ENCODE measurements at regions not wholly inside any gene's neighbourhood (a gene's known extent, or its start where the extent isn't known, plus 50 kb on each side); places are given as distances from the start of the nearest gene placed in this dataset.

DNA sequence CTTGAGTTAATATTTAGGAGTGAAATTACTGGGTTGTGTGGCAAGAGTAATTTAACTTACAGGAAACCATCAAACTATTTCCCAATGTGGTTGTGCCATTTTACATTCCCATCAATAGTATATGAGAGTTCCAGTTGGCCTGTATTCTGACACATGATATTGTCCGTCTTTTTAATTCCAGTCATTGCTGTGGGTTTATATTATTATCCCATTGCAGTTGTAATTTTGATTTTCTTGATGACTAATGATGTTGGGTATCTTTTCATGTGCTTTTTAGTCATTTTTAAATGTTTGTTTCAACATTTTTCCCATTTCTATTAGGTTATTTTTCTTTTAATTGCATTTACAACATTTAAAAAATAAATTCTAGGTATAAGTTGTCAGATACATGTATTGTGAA is 614.0 kb downstream of the UTRN start:
- WGBS (ENCODE audit: extremely low coverage, insufficient read length, low lambda C conversion rate) = no CpG with 5 or more reads among the region's 1 CpG
- no peak overlapping the region for H2BK12ac ChIP-seq (ENCODE audit: insufficient read length, low read depth, low read length)
- no peak overlapping the region for H3K56ac ChIP-seq (ENCODE audit: insufficient read length, low read depth, low read length)
- no peaks in the 10 kb centered on the region for H3K79me2 ChIP-seq (ENCODE audit: insufficient read depth, low read length)
- no peaks in the 10 kb centered on the region; the same call in 1 of the 2 replicates for H3K4me1 ChIP-seq (ENCODE audit: insufficient read depth, low read length)
- peaks cover 20 to 25% of the 10 kb centered on the region in 2 experiments for H3K9me3 Mint-ChIP-seq
- no peak overlapping the region for H2BK15ac ChIP-seq (ENCODE audit: low read depth, low read length)
- no peak overlapping the region for H2BK5ac ChIP-seq (ENCODE audit: insufficient read length, low read length)
- no peak overlapping the region for H3K4ac ChIP-seq (ENCODE audit: low read depth, low read length)
- H3K9me3 ChIP-seq (ENCODE audit: control insufficient read depth, low read depth, low read length) = no peaks in the 10 kb centered on the region
- no peak overlapping the region for H3K27ac ChIP-seq (ENCODE audit: insufficient read length, low read depth, low read length)
- H2BK120ac ChIP-seq (ENCODE audit: low read depth, low read length, poor library complexity, severe bottlenecking) = no peak overlapping the region
- no peak overlapping the region for H4K8ac ChIP-seq (replicated peaks; ENCODE audit: insufficient read length, low read depth, low read length)
- no peak overlapping the region for H3T11ph ChIP-seq (ENCODE audit: low read length)
- no peak overlapping the region for H3K4me2 ChIP-seq (ENCODE audit: insufficient read depth, insufficient read length, low read length)
- H3K9ac ChIP-seq (ENCODE audit: extremely low read depth, insufficient read length, low read length) = no peak overlapping the region
- peaks cover 19 to 26% of the 10 kb centered on the region in 2 experiments for H3K4me1 Mint-ChIP-seq
- H3K23ac ChIP-seq (ENCODE audit: insufficient read length, low read depth, low read length) = no peak overlapping the region
- no peak overlapping the region for H3K4me3 Mint-ChIP-seq
- no peaks in the 10 kb centered on the region for H3K79me1 ChIP-seq (ENCODE audit: insufficient read depth, low read depth, low read length, poor library complexity, severe bottlenecking)
- no peaks in the 10 kb centered on the region for H3K23me2 ChIP-seq (ENCODE audit: insufficient read length, low read depth, low read length, poor library complexity, severe bottlenecking)
- H4K20me1 ChIP-seq (ENCODE audit: control insufficient read depth, insufficient read depth, insufficient read length) = no peaks in the 10 kb centered on the region
- H3K27ac Mint-ChIP-seq = no peak overlapping the region
- H2AK5ac ChIP-seq (ENCODE audit: insufficient read length, low read length) = no peak overlapping the region
- H3K27me3 Mint-ChIP-seq (ENCODE audit: low read depth) = peaks cover 10% of the 10 kb centered on the region
- H4K5ac ChIP-seq (ENCODE audit: insufficient read length, low read depth, low read length) = no peak overlapping the region
- peaks cover 10 to 29% (median 17%) of the 10 kb centered on the region in 3 experiments for H3K36me3 Mint-ChIP-seq (ENCODE audit: insufficient read depth in 1 of 3, low read depth in 3 of 3)
- TF ChIP-seq, protein P1, sequence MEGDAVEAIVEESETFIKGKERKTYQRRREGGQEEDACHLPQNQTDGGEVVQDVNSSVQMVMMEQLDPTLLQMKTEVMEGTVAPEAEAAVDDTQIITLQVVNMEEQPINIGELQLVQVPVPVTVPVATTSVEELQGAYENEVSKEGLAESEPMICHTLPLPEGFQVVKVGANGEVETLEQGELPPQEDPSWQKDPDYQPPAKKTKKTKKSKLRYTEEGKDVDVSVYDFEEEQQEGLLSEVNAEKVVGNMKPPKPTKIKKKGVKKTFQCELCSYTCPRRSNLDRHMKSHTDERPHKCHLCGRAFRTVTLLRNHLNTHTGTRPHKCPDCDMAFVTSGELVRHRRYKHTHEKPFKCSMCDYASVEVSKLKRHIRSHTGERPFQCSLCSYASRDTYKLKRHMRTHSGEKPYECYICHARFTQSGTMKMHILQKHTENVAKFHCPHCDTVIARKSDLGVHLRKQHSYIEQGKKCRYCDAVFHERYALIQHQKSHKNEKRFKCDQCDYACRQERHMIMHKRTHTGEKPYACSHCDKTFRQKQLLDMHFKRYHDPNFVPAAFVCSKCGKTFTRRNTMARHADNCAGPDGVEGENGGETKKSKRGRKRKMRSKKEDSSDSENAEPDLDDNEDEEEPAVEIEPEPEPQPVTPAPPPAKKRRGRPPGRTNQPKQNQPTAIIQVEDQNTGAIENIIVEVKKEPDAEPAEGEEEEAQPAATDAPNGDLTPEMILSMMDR (conservative IDR thresholded peaks at IDR 0.05) = no peak
- H3K18ac ChIP-seq (ENCODE audit: insufficient read length, low read depth, low read length) = no peak overlapping the region
- H4K91ac ChIP-seq (ENCODE audit: insufficient read length, low read depth, low read length) = no peak overlapping the region
- no peak overlapping the region for H2BK20ac ChIP-seq (ENCODE audit: low read depth, low read length, poor library complexity, severe bottlenecking)
- H3K14ac ChIP-seq (ENCODE audit: insufficient read depth, low read length) = no peak overlapping the region
- no peak overlapping the region for H2AFZ ChIP-seq (ENCODE audit: low read length)
- DNase-seq = no peak
- no peaks in the 10 kb centered on the region for H3K27me3 ChIP-seq (ENCODE audit: insufficient read depth, low read length)

Data from H9 (cell line).